Type B pancreatic cell (in vitro differentiated cells): ENCODE measurements at regions not wholly inside any gene's neighbourhood (a gene's known extent, or its start where the extent isn't known, plus 50 kb on each side); places are given as distances from the start of the nearest gene placed in this dataset.

Experiments
- DNase-seq: peaks from one replicate; pipeline ENCODE4 v3.0.0; 2021; ENCODE audit warnings: mixed read lengths; ENCODE audit not compliant: unreplicated experiment; ENCODE audit errors: extremely low spot score
- H3K27ac Mint-ChIP-seq: 2 replicates; pipeline ENCODE4 v1.8.0; 2021; ENCODE audit warnings: mild to moderate bottlenecking, mixed read lengths
- H3K27me3 Mint-ChIP-seq: 2 replicates; pipeline ENCODE4 v1.8.0; 2021; ENCODE audit warnings: mixed read lengths
- H3K36me3 Mint-ChIP-seq: 2 replicates; pipeline ENCODE4 v1.8.0; 2021; ENCODE audit warnings: mixed read lengths
- H3K4me1 Mint-ChIP-seq: one replicate; pipeline ENCODE4 v1.8.0; 2021; ENCODE audit warnings: mixed read lengths; ENCODE audit not compliant: unreplicated experiment
- H3K4me3 Mint-ChIP-seq: 2 replicates; pipeline ENCODE4 v1.8.0; 2021; ENCODE audit warnings: mild to moderate bottlenecking, mixed read lengths
- H3K9me3 Mint-ChIP-seq: 2 replicates; pipeline ENCODE4 v1.8.0; 2021; ENCODE audit warnings: mixed read lengths
- CTCF ChIP-seq: fragments of 200-600 bp; sonication (generic); conservative IDR thresholded peaks from 2 replicates; pipeline ENCODE4 v1.5.0; 2021; ENCODE audit warnings: antibody characterized with exemption, mild to moderate bottlenecking

GRCh38 chr20:62560162-62560561 is 82.1 kb upstream of the SLCO4A1 start:
- Mint-ChIP-seq H3K4me3 (no peak overlapping the region), H3K27ac (no peak overlapping the region), H3K9me3 (no peaks in the 10 kb centered on the region), H3K36me3 (no peaks in the 10 kb centered on the region), H3K27me3 (peaks cover 4% of the 10 kb centered on the region), H3K4me1 (peaks cover 35% of the 10 kb centered on the region)
- no peak for TF ChIP-seq CTCF
- no peak for DNase-seq

GRCh38 chr20:62561182-62561581 is 81.1 kb upstream of the SLCO4A1 start:
- no peak for DNase-seq
- Mint-ChIP-seq H3K27ac (no peak overlapping the region), H3K9me3 (no peaks in the 10 kb centered on the region)

GRCh38 chr20:62561948-62562347 is 80.4 kb upstream of the SLCO4A1 start:
- DNase-seq = no peak
- H3K9me3 Mint-ChIP-seq = no peaks in the 10 kb centered on the region

More at GRCh38 chr20:62561182-62561581, 81.1 kb upstream of the SLCO4A1 start:
- H3K4me3 Mint-ChIP-seq = no peak overlapping the region
- H3K27me3 Mint-ChIP-seq = peaks cover 4% of the 10 kb centered on the region
- no peak for TF ChIP-seq CTCF
- H3K4me1 Mint-ChIP-seq = peaks cover 31% of the 10 kb centered on the region
- no peaks in the 10 kb centered on the region for H3K36me3 Mint-ChIP-seq

GRCh38 chr20:62562831-62563230 is 79.5 kb upstream of the SLCO4A1 start:
- H3K4me3 Mint-ChIP-seq = no peak overlapping the region
- no peak for TF ChIP-seq CTCF
- peaks cover 6% of the 10 kb centered on the region for H3K27me3 Mint-ChIP-seq
- no peaks in the 10 kb centered on the region for H3K9me3 Mint-ChIP-seq
- H3K4me1 Mint-ChIP-seq = peaks cover 21% of the 10 kb centered on the region
- H3K36me3 Mint-ChIP-seq = no peaks in the 10 kb centered on the region
- DNase-seq = no peak
- H3K27ac Mint-ChIP-seq = no peak overlapping the region

More at GRCh38 chr20:62561948-62562347, 80.4 kb upstream of the SLCO4A1 start:
- H3K36me3 Mint-ChIP-seq = no peaks in the 10 kb centered on the region
- no peak for TF ChIP-seq CTCF
- H3K4me3 Mint-ChIP-seq = no peak overlapping the region
- H3K27me3 Mint-ChIP-seq = peaks cover 4% of the 10 kb centered on the region
- peaks cover 26% of the 10 kb centered on the region for H3K4me1 Mint-ChIP-seq
- H3K27ac Mint-ChIP-seq = no peak overlapping the region

- peaks cover 15% of the 10 kb centered on the region for H3K4me1 Mint-ChIP-seq
- DNase-seq = no peak
- peaks cover 6% of the 10 kb centered on the region for H3K27me3 Mint-ChIP-seq
- no peak overlapping the region for H3K4me3 Mint-ChIP-seq
- no peak for TF ChIP-seq CTCF
- no peaks in the 10 kb centered on the region for H3K36me3 Mint-ChIP-seq
- H3K9me3 Mint-ChIP-seq = no peaks in the 10 kb centered on the region
- H3K27ac Mint-ChIP-seq = no peak overlapping the region
Observed at GRCh38 chr20:62563561-62563960, 78.7 kb upstream of the SLCO4A1 start.
